Liver (tissue), 7 donors: ENCODE measurements at regions not wholly inside any gene's neighbourhood (a gene's known extent, or its start where the extent isn't known, plus 50 kb on each side); places are given as distances from the start of the nearest gene placed in this dataset.

Source experiments
- DNase-seq: peaks from one replicate; pipeline ENCODE4 v3.0.0-alpha.2; 2017; ENCODE audit warnings: low spot score
- H3K27ac ChIP-seq, 2 donors: one replicate each; pipeline ENCODE4 v1.7.0; 2013; ENCODE audit warnings: inconsistent platforms in 2 of 2, low read length in 2 of 2, control low read depth in 1 of 2, low read depth in 1 of 2, mild to moderate bottlenecking in 1 of 2
- H3K27me3 ChIP-seq, 4 donors: one replicate each; pipeline versions ENCODE4 v1.6.1 to v1.7.0; 2013; ENCODE audit warnings: low read length in 3 of 4, inconsistent platforms in 1 of 4, mild to moderate bottlenecking in 1 of 4, moderate library complexity in 1 of 4; ENCODE audit not compliant: control insufficient read depth in 4 of 4, insufficient read depth in 4 of 4
- H3K36me3 ChIP-seq, 4 donors: one replicate each; pipeline versions ENCODE4 v1.6.1 to v1.7.0; 2013; ENCODE audit warnings: low read length in 3 of 4, mild to moderate bottlenecking in 3 of 4, low read depth in 1 of 4, moderate library complexity in 1 of 4; ENCODE audit not compliant: control insufficient read depth in 4 of 4, insufficient read depth in 3 of 4
- H3K4me1 ChIP-seq, 4 donors: one replicate each; pipeline versions ENCODE4 v1.6.1 to v1.7.0; 2013; ENCODE audit warnings: low read length in 3 of 4, mild to moderate bottlenecking in 3 of 4, moderate library complexity in 1 of 4; ENCODE audit not compliant: control insufficient read depth in 4 of 4, insufficient read depth in 4 of 4
- H3K4me3 ChIP-seq, 3 donors: one replicate each; pipeline versions ENCODE4 v1.6.1 to v1.7.0; 2013; ENCODE audit warnings: low read length in 3 of 3, control low read depth in 1 of 3, low read depth in 1 of 3, mild to moderate bottlenecking in 1 of 3
- H3K9ac ChIP-seq, 2 donors: one replicate each; pipeline ENCODE4 v1.7.0; 2013; ENCODE audit warnings: low read length in 2 of 2, mild to moderate bottlenecking in 2 of 2, moderate library complexity in 2 of 2, control low read depth in 1 of 2, low read depth in 1 of 2
- H3K9me3 ChIP-seq, 4 donors: one replicate each; pipeline versions ENCODE4 v1.6.1 to v1.7.0; 2013; ENCODE audit warnings: low read length in 3 of 4; ENCODE audit not compliant: control insufficient read depth in 4 of 4
- EGR1 ChIP-seq, 2 donors: IDR thresholded peaks; 2 replicates each; pipeline ENCODE4 v1.6.1; 2016 to 2018; ENCODE audit warnings: antibody characterized with exemption in 2 of 2, low read depth in 2 of 2
- FOXA2 ChIP-seq: IDR thresholded peaks from 2 replicates; pipeline ENCODE4 v1.6.1; 2016; ENCODE audit warnings: antibody characterized with exemption
- HNF4G ChIP-seq: IDR thresholded peaks from 2 replicates; pipeline ENCODE4 v1.6.1; 2016; ENCODE audit warnings: antibody characterized with exemption
- JUND ChIP-seq, 2 donors: IDR thresholded peaks; 2 replicates each; pipeline ENCODE4 v1.6.1; 2016; ENCODE audit warnings: antibody characterized with exemption in 2 of 2
- NR2F2 ChIP-seq: IDR thresholded peaks from 2 replicates; pipeline ENCODE4 v1.6.1; 2016; ENCODE audit warnings: antibody characterized with exemption
- RXRA ChIP-seq, 2 donors: IDR thresholded peaks; 2 replicates each; pipeline ENCODE4 v1.6.1; 2017 to 2018; ENCODE audit warnings: antibody characterized with exemption in 2 of 2, mild to moderate bottlenecking in 1 of 2
- SP1 ChIP-seq: IDR thresholded peaks from 2 replicates; pipeline ENCODE4 v1.6.1; 2018; ENCODE audit warnings: antibody characterized with exemption, mild to moderate bottlenecking
- TAF1 ChIP-seq: conservative IDR thresholded peaks from 2 replicates; pipeline ENCODE4 v1.6.1; 2016; ENCODE audit warnings: antibody characterized with exemption, mild to moderate bottlenecking
- YY1 ChIP-seq: IDR thresholded peaks from 2 replicates; pipeline ENCODE4 v1.6.1; 2016; ENCODE audit warnings: antibody characterized with exemption, mild to moderate bottlenecking
- WGBS: extraction: QIAGEN DNeasy Blood & Tissue Kit; methylation state at CpG from one replicate; pipeline ENCODE4 v1.1.7; 2013; 5-methylcytosine and 5-hydroxymethylcytosine counted together
- TF ChIP-seq, protein P1 (sequence below): IDR thresholded peaks from 2 replicates; pipeline ENCODE4 v1.6.1; 2016; ENCODE audit warnings: antibody characterized with exemption
- TF ChIP-seq, protein P2 (sequence below): IDR thresholded peaks from 2 replicates; pipeline ENCODE4 v1.6.1; 2016; ENCODE audit warnings: antibody characterized with exemption, mild to moderate bottlenecking
- TF ChIP-seq, protein P3 (sequence below): IDR thresholded peaks from 2 replicates; pipeline ENCODE4 v1.6.1; 2016; ENCODE audit warnings: antibody characterized with exemption
- TF ChIP-seq, protein P4 (sequence below): IDR thresholded peaks from 2 replicates; pipeline ENCODE4 v1.6.1; 2016; ENCODE audit warnings: antibody characterized with exemption
- donor health status: healthy.
- donor health status: healthy.
- donor health status: healthy.
- donor health status: healthy.

DNA sequence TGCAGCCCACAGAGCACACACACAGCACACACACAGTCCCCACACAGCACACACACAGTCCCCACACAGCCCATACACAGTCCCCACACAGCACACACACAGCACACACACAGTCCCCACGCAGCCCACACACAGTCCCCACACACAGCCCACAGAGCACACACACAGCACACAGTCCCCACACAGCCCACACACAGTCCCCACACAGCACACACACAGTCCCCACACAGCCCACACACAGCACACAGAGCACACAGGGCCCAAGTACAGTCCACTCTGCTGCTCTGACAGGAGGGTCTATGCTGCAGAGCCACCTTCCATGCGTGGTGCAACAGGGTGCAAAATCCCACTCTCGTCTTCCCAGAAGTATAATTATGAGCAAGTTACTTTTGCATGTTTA is 240.5 kb upstream of the SALL3 start:
- DNase-seq: no peak
- TF ChIP-seq EGR1 (IDR thresholded peaks at IDR 0.05; ENCODE audit: low read depth in 2 of 2): no peak
- TF ChIP-seq TAF1: no peak
- TF ChIP-seq YY1: no peak
- TF ChIP-seq JUND (IDR thresholded peaks at IDR 0.05): no peak
- TF ChIP-seq NR2F2: no peak
- TF ChIP-seq, protein P1, sequence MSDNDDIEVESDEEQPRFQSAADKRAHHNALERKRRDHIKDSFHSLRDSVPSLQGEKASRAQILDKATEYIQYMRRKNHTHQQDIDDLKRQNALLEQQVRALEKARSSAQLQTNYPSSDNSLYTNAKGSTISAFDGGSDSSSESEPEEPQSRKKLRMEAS: no peak
- no peak overlapping the region for H3K27ac ChIP-seq
- 95% methylated on average over 3 of the region's 3 CpGs for WGBS
- H3K27me3 ChIP-seq: no peaks in the 10 kb centered on the region
- H3K9ac ChIP-seq: no peak overlapping the region
- no peaks in the 10 kb centered on the region for H3K4me1 ChIP-seq
- no peaks in the 10 kb centered on the region for H3K9me3 ChIP-seq
- no peaks in the 10 kb centered on the region for H3K36me3 ChIP-seq
- no peak overlapping the region for H3K4me3 ChIP-seq

DNA sequence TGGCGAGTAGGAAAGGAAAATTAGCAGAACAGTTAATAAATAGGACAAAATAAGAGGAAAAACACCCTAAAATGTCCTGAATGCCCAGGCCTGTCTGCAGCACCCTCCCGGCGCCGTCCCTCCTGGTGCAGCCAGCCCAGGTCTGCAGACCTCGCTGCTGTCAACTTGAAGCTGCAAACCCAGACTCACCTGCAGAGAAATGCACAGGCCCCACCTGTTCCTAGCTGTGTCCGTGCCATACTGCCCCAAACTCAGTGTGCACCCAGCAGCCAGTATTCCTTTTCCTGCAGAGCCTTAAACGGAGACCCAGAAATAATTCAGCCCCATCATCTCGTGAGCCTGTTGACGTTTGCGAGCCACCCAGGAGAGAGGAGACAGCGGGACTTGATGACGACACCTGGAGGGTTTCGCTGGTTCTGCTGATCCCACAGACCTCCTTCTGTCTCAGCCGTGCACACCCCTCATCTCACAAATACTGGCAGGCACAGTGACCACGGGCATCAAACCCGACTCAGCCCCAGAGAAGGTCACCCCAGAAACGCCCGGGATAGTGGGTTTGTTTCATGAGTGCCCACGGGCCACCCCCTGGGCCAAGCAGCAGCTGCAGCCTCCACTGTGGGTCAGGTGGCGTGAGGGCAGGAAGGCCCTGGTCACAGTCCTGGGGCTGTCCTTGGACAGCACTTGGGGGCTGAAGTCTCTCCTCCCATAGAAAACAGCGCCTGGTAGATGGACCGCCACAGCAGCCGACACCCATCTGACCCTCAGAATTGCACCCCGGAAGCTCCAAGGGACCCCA is 239.5 kb upstream of the SALL3 start:
- DNase-seq: no peak
- no peaks in the 10 kb centered on the region for H3K4me1 ChIP-seq
- WGBS: 84% methylated on average over 24 of the region's 24 CpGs
- H3K36me3 ChIP-seq: no peaks in the 10 kb centered on the region
- TF ChIP-seq TAF1: no peak
- TF ChIP-seq FOXA2: no peak
- TF ChIP-seq SP1: no peak
- no peak for TF ChIP-seq RXRA (IDR thresholded peaks at IDR 0.05)
- TF ChIP-seq, protein P2, sequence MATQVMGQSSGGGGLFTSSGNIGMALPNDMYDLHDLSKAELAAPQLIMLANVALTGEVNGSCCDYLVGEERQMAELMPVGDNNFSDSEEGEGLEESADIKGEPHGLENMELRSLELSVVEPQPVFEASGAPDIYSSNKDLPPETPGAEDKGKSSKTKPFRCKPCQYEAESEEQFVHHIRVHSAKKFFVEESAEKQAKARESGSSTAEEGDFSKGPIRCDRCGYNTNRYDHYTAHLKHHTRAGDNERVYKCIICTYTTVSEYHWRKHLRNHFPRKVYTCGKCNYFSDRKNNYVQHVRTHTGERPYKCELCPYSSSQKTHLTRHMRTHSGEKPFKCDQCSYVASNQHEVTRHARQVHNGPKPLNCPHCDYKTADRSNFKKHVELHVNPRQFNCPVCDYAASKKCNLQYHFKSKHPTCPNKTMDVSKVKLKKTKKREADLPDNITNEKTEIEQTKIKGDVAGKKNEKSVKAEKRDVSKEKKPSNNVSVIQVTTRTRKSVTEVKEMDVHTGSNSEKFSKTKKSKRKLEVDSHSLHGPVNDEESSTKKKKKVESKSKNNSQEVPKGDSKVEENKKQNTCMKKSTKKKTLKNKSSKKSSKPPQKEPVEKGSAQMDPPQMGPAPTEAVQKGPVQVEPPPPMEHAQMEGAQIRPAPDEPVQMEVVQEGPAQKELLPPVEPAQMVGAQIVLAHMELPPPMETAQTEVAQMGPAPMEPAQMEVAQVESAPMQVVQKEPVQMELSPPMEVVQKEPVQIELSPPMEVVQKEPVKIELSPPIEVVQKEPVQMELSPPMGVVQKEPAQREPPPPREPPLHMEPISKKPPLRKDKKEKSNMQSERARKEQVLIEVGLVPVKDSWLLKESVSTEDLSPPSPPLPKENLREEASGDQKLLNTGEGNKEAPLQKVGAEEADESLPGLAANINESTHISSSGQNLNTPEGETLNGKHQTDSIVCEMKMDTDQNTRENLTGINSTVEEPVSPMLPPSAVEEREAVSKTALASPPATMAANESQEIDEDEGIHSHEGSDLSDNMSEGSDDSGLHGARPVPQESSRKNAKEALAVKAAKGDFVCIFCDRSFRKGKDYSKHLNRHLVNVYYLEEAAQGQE: no peak
- TF ChIP-seq YY1: no peak
- TF ChIP-seq, protein P3, sequence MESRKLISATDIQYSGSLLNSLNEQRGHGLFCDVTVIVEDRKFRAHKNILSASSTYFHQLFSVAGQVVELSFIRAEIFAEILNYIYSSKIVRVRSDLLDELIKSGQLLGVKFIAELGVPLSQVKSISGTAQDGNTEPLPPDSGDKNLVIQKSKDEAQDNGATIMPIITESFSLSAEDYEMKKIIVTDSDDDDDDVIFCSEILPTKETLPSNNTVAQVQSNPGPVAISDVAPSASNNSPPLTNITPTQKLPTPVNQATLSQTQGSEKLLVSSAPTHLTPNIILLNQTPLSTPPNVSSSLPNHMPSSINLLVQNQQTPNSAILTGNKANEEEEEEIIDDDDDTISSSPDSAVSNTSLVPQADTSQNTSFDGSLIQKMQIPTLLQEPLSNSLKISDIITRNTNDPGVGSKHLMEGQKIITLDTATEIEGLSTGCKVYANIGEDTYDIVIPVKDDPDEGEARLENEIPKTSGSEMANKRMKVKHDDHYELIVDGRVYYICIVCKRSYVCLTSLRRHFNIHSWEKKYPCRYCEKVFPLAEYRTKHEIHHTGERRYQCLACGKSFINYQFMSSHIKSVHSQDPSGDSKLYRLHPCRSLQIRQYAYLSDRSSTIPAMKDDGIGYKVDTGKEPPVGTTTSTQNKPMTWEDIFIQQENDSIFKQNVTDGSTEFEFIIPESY: no peak
- TF ChIP-seq, protein P4, sequence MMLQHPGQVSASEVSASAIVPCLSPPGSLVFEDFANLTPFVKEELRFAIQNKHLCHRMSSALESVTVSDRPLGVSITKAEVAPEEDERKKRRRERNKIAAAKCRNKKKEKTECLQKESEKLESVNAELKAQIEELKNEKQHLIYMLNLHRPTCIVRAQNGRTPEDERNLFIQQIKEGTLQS: no peak
- no peak for TF ChIP-seq HNF4G
- H3K9ac ChIP-seq: no peak overlapping the region
- H3K9me3 ChIP-seq: no peaks in the 10 kb centered on the region
- H3K27me3 ChIP-seq: no peaks in the 10 kb centered on the region
- H3K4me3 ChIP-seq: no peak overlapping the region
- H3K27ac ChIP-seq: no peak overlapping the region
